ENCODE measurements at regions not wholly inside any gene's neighbourhood (a gene's known extent, or its start where the extent isn't known, plus 50 kb on each side); places are given as distances from the start of the nearest gene placed in this dataset.

DNA sequence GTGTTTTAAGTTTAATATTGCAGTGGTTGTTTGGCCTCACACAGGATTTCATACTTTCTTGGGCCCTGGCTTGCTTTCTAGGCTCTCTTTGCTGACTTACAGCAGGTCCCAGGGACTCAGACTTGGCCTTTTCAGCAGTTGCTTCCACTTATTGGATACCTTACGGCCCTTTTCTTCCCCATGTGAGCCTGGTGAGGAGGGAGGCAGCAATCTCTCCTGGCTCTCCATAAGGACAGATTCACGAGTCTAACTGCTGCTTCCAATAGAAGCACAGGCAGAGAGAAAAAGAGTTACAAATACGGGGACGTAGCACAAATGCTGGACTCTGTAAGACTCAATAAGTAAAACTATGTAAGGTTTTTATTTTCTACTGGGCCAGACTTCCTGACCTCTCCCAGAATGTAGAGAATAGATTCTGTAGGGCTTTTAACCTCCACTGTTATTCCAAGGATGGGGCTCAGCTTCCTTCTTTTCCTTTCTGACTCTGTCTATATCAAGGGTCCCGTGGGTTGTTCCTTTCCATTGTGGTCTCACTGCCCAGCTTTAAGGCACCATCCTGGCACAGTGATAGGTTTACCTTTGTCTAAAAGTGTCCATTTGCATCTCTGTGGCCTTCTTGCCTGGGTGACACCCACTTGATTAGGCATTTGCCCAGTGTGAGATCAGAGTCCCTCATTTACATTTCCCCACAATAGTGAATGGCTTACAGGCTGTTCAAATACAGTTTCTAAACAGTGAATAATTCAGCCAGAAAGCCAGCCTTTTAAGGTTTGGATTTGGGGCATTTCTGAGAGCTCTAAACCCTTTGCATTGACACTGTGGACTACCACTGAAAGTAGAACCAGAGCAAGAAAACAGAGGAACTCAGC is 92.8 kb downstream of the RASSF10 start:
- DNase-seq (ENCODE audit: low read depth, low spot score) = no peak
- Mint-ChIP-seq H3K27ac (ENCODE audit: unreplicated experiment) (peak overlapping the region; percentile 96), H3K9me3 (peaks cover 2% of the 10 kb centered on the region), H3K36me3 (ENCODE audit: low read depth) (no peaks in the 10 kb centered on the region), H3K27me3 (ENCODE audit: low read depth) (no peaks in the 10 kb centered on the region), H3K4me1 (peaks cover 67% of the 10 kb centered on the region), H3K4me3 (peak overlapping the region; percentile 25)
- no peak for TF ChIP-seq CTCF (conservative IDR thresholded peaks at IDR 0.05)

- H3K27me3 Mint-ChIP-seq (ENCODE audit: low read depth) = no peaks in the 10 kb centered on the region
- H3K4me1 Mint-ChIP-seq = peaks cover 64% of the 10 kb centered on the region
- peaks cover 2% of the 10 kb centered on the region for H3K9me3 Mint-ChIP-seq
- H3K36me3 Mint-ChIP-seq (ENCODE audit: low read depth) = no peaks in the 10 kb centered on the region
- TF ChIP-seq CTCF (conservative IDR thresholded peaks at IDR 0.05) = no peak
- H3K27ac Mint-ChIP-seq (ENCODE audit: unreplicated experiment) = peak overlapping the region; percentile 96
- no peak for DNase-seq (ENCODE audit: low read depth, low spot score)
- H3K4me3 Mint-ChIP-seq = no peak overlapping the region
Measured at GRCh38 chr11:13102513-13102840, 93.4 kb downstream of the RASSF10 start.

- Mint-ChIP-seq H3K4me3 (peak overlapping the region; percentile 27), H3K27me3 (ENCODE audit: low read depth) (no peaks in the 10 kb centered on the region), H3K4me1 (peaks cover 59% of the 10 kb centered on the region), H3K36me3 (ENCODE audit: low read depth) (no peaks in the 10 kb centered on the region), H3K27ac (ENCODE audit: unreplicated experiment) (no peak overlapping the region), H3K9me3 (peaks cover 2% of the 10 kb centered on the region)
- no peak for TF ChIP-seq CTCF (conservative IDR thresholded peaks at IDR 0.05)
- no peak for DNase-seq (ENCODE audit: low read depth, low spot score)
Measured at GRCh38 chr11:13102865-13103539, 93.9 kb downstream of the RASSF10 start.

DNA sequence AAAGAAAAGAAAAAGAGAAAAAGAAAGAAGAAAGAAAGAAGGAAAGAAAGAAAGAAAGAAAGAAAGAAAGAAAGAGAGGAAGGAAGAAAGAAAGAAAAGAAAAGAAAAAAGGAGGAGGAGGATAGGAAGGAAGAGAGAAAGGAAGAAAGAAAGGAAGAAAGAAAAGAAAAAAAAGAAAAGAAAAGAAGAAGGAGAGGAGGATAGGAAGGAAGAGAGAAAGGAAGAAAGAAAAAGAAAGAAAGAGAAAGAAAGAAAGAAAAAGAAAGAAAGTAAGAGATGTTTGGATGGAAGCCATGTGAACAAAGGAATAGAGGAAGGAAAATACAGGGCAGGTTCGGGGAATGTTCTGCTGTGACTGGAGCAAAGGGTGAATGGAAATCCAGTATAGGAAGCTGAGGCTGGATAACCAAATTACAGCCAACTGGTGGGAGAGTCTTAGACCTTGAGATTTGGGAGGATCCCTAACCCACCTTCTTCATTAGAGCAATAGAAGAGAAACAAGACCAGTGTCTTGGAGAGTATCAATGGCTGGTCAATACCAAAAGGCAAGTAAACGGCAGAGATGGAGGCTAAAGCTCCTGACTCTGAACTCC is 94.9 kb downstream of the RASSF10 start:
- no peak for TF ChIP-seq CTCF (conservative IDR thresholded peaks at IDR 0.05)
- no peaks in the 10 kb centered on the region for H3K27me3 Mint-ChIP-seq (ENCODE audit: low read depth)
- peaks cover 3% of the 10 kb centered on the region for H3K36me3 Mint-ChIP-seq (ENCODE audit: low read depth)
- peaks cover 48% of the 10 kb centered on the region for H3K4me1 Mint-ChIP-seq
- H3K27ac Mint-ChIP-seq (ENCODE audit: unreplicated experiment) = peak overlapping the region; percentile 30
- no peaks in the 10 kb centered on the region for H3K9me3 Mint-ChIP-seq
- DNase-seq (ENCODE audit: low read depth, low spot score) = no peak
- H3K4me3 Mint-ChIP-seq = no peak overlapping the region

- Mint-ChIP-seq H3K4me1 (peaks cover 45% of the 10 kb centered on the region), H3K27me3 (ENCODE audit: low read depth) (no peaks in the 10 kb centered on the region), H3K4me3 (no peak overlapping the region), H3K9me3 (no peaks in the 10 kb centered on the region), H3K27ac (ENCODE audit: unreplicated experiment) (no peak overlapping the region), H3K36me3 (ENCODE audit: low read depth) (peaks cover 4% of the 10 kb centered on the region)
- no peak for DNase-seq (ENCODE audit: low read depth, low spot score)
- TF ChIP-seq CTCF (conservative IDR thresholded peaks at IDR 0.05) = no peak
Measured at GRCh38 chr11:13104619-13105236, 95.6 kb downstream of the RASSF10 start.
